A549 (cell line): ENCODE measurements at regions not wholly inside any gene's neighbourhood (a gene's known extent, or its start where the extent isn't known, plus 50 kb on each side); places are given as distances from the start of the nearest gene placed in this dataset.

Experiments
- CBX8 ChIP-seq: fragments of 200-600 bp; sonication (generic); IDR thresholded peaks from 2 replicates; pipeline ENCODE4 v1.6.1; 2016
- CTCF ChIP-seq: fragments of >200 bp; sonication (Bioruptor Twin); formaldehyde crosslinking; IDR thresholded peaks from 3 replicates; pipeline ENCODE4 v1.5.1; 2016
- JUN ChIP-seq, 2 experiments: fragments of >200 bp; sonication (Bioruptor Twin); formaldehyde crosslinking; IDR thresholded peaks; 2 replicates in 1 of 2; 3 replicates in 1 of 2; pipeline ENCODE4 v1.6.1; 2016 to 2017
- MAX ChIP-seq: IDR thresholded peaks from 2 replicates; pipeline ENCODE4 v1.6.1; 2012
- MYC ChIP-seq: IDR thresholded peaks from 2 replicates; pipeline ENCODE4 v1.6.1; 2012; ENCODE audit warnings: mild to moderate bottlenecking, inconsistent platforms, low read length, improper control_type of control experiment, borderline replicate concordance
- POLR2A ChIP-seq: IDR thresholded peaks from 2 replicates; pipeline ENCODE4 v1.6.1; 2012; ENCODE audit warnings: mild to moderate bottlenecking, low read length
- REST ChIP-seq: fragments of 200-600 bp; sonication (generic); IDR thresholded peaks from 2 replicates; pipeline ENCODE4 v1.6.1; 2016; ENCODE audit warnings: antibody characterized with exemption, mild to moderate bottlenecking, moderate library complexity
- RNF2 ChIP-seq: fragments of 200-600 bp; sonication (generic); IDR thresholded peaks from 2 replicates; pipeline ENCODE4 v1.6.1; 2016; ENCODE audit warnings: low read depth, mild to moderate bottlenecking, antibody characterized with exemption, moderate library complexity, borderline replicate concordance
- SMC3 ChIP-seq: fragments of >200 bp; sonication (Bioruptor Twin); formaldehyde crosslinking; IDR thresholded peaks from 3 replicates; pipeline ENCODE4 v1.6.1; 2018; ENCODE audit warnings: inconsistent platforms
- ZFP36 ChIP-seq: fragments of 450-650 bp; IDR thresholded peaks from 2 replicates; pipeline ENCODE4 v1.6.1; 2014; ENCODE audit warnings: borderline replicate concordance; ENCODE audit not compliant: partially characterized antibody
- ZSCAN20 ChIP-seq: fragments of 250-450 bp; sonication (Bioruptor Pico); IDR thresholded peaks from 2 replicates; pipeline ENCODE4 v1.8.0; 2022; ENCODE audit warnings: mild to moderate bottlenecking, moderate library complexity
- TF ChIP-seq, protein P1 (sequence below): fragments of 450-650 bp; IDR thresholded peaks from 2 replicates; pipeline ENCODE4 v1.6.1; 2014; ENCODE audit warnings: antibody characterized with exemption

GRCh38 chr15:94792196-94792595 lies 560.8 kb downstream of the MCTP2 start:
- TF ChIP-seq CTCF (no peak), POLR2A (no peak), MAX (no peak), REST (no peak), ZSCAN20 (CRISPR knock-in tag) (no peak), RNF2 (no peak), CBX8 (no peak), JUN (IDR thresholded peaks at IDR 0.05) (no peak), SMC3 (no peak), MYC (no peak), ZFP36 (no peak)
- TF ChIP-seq, protein P1, sequence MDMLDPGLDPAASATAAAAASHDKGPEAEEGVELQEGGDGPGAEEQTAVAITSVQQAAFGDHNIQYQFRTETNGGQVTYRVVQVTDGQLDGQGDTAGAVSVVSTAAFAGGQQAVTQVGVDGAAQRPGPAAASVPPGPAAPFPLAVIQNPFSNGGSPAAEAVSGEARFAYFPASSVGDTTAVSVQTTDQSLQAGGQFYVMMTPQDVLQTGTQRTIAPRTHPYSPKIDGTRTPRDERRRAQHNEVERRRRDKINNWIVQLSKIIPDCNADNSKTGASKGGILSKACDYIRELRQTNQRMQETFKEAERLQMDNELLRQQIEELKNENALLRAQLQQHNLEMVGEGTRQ: no peak
